Erythroblast (primary cell): ENCODE measurements at regions not wholly inside any gene's neighbourhood (a gene's known extent, or its start where the extent isn't known, plus 50 kb on each side); places are given as distances from the start of the nearest gene placed in this dataset.

Experiments
- GATA1 ChIP-seq: IDR thresholded peaks from 2 replicates; pipeline ENCODE4 v1.6.1; 2011; ENCODE audit warnings: low read depth, mild to moderate bottlenecking, control low read depth, low read length, moderate library complexity
- POLR2A ChIP-seq: IDR thresholded peaks from 2 replicates; pipeline ENCODE4 v1.6.1; 2011; ENCODE audit warnings: mild to moderate bottlenecking, low read length

- TF ChIP-seq POLR2A (no peak), GATA1 (no peak)
Measured at GRCh38 chr22:48287031-48287430, 1524.6 kb downstream of the TBC1D22A start.
